ENCODE measurements at regions not wholly inside any gene's neighbourhood (a gene's known extent, or its start where the extent isn't known, plus 50 kb on each side); places are given as distances from the start of the nearest gene placed in this dataset.
"Not testable (repeated sequence)": the region's sequence is repeated elsewhere in the genome, so short reads cannot be mapped to it uniquely, and the experiment has no call there.

DNA sequence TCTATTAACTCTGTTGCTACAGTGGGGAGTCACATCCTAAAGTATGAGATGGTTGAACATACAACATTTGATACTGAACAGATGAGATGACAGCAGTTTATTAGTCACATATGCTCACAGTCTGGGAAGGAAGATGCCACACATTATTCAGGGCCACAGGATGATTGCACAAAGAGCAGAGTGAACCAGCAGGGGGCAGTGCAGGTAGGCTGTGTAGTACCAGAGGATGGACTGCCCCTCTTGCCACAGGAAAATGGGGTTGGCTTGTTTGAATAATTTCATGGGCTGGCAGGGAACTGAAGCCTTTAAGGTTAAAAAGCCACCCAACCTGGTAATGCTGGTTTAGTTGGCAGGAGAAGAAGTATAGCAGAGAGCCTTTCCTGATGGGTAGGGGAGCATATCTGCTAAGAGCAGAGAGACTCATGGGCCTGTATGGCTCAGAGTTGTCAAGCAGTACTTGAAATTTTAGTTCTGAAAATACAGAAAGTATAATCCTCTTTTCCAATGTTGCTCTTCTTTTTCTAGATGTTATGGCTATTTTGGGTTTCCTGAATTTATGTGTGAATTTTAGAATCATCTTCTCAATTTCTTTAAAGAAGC is 180.4 kb upstream of the B3GAT1 start:
- Histone ChIP-seq H3K27me3 (ENCODE audit: control insufficient read depth in 1 of 2, insufficient read depth in 2 of 2, low read length in 2 of 2) (no peaks in the 10 kb centered on the region), H3K9ac (ENCODE audit: low read length in 2 of 2) (no peak overlapping the region), H3K4me3 (ENCODE audit: low read length in 2 of 2) (no peak overlapping the region), H3K9me3 (ENCODE audit: control insufficient read depth in 2 of 2, low read length in 2 of 2) (peaks cover 3 to 4% of the 10 kb centered on the region in 2 donors), H3K36me3 (ENCODE audit: control insufficient read depth in 2 of 2, insufficient read depth in 2 of 2, low read length in 2 of 2) (no peaks in the 10 kb centered on the region), H3K27ac (ENCODE audit: low read length) (no peak overlapping the region), H3K4me1 (ENCODE audit: control insufficient read depth, insufficient read depth, low read length) (no peaks in the 10 kb centered on the region)

DNA sequence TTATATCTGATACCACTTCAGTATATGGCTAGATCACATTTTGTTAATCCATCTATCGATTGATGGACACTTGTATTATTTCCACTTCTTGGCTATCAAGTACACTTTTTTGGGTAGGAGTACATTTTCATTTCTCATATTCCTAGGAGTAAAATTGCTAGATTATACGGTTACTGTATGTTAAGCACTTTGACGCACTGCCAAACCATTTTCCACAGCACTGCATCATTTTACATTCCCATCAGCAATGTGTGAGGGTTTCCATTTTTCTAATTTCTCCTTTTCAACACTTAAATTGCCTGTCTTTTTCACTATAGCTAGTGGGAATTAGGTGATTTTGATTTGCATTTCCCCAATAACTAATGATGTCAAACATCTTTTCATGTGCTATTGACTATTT is 179.3 kb upstream of the B3GAT1 start:
- Histone ChIP-seq H3K9ac (ENCODE audit: low read length in 2 of 2) (no peak overlapping the region), H3K36me3 (ENCODE audit: control insufficient read depth in 2 of 2, insufficient read depth in 2 of 2, low read length in 2 of 2) (no peaks in the 10 kb centered on the region), H3K27ac (ENCODE audit: low read length) (no peak overlapping the region), H3K4me3 (ENCODE audit: low read length in 2 of 2) (no peak overlapping the region), H3K4me1 (ENCODE audit: control insufficient read depth, insufficient read depth, low read length) (no peaks in the 10 kb centered on the region), H3K9me3 (ENCODE audit: control insufficient read depth in 2 of 2, low read length in 2 of 2) (peaks cover 3 to 4% of the 10 kb centered on the region in 2 donors), H3K27me3 (ENCODE audit: control insufficient read depth in 1 of 2, insufficient read depth in 2 of 2, low read length in 2 of 2) (no peaks in the 10 kb centered on the region)

DNA sequence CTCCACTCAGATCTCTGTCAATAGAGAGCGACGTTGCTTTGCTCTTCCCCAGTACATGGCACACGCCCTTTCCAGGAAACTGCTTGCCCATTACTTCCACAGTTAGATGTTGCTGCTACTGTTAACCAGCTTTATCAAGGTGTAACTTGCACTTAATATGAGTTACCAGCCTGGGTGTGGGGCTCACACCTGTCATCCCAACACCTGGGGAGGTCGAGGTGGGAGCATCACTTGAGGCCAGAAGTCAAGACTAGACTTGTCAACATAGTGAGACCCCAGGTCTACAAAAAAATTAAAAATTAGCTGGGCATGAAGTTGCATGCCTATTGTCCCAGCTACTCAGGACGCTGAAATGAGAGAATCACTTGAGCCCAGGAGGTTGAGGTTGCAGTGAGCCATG is 177.1 kb upstream of the B3GAT1 start:
- no peak overlapping the region for H3K27ac ChIP-seq (ENCODE audit: low read length)
- no peak overlapping the region for H3K4me3 ChIP-seq (ENCODE audit: low read length in 2 of 2)
- H3K27me3 ChIP-seq (ENCODE audit: control insufficient read depth in 1 of 2, insufficient read depth in 2 of 2, low read length in 2 of 2): no peaks in the 10 kb centered on the region
- no peak overlapping the region for H3K9ac ChIP-seq (ENCODE audit: low read length in 2 of 2)
- no peaks in the 10 kb centered on the region for H3K36me3 ChIP-seq (ENCODE audit: control insufficient read depth in 2 of 2, insufficient read depth in 2 of 2, low read length in 2 of 2)
- H3K4me1 ChIP-seq (ENCODE audit: control insufficient read depth, insufficient read depth, low read length): peaks cover 7% of the 10 kb centered on the region
- peaks cover 3 to 4% of the 10 kb centered on the region in 2 donors for H3K9me3 ChIP-seq (ENCODE audit: control insufficient read depth in 2 of 2, low read length in 2 of 2)

DNA sequence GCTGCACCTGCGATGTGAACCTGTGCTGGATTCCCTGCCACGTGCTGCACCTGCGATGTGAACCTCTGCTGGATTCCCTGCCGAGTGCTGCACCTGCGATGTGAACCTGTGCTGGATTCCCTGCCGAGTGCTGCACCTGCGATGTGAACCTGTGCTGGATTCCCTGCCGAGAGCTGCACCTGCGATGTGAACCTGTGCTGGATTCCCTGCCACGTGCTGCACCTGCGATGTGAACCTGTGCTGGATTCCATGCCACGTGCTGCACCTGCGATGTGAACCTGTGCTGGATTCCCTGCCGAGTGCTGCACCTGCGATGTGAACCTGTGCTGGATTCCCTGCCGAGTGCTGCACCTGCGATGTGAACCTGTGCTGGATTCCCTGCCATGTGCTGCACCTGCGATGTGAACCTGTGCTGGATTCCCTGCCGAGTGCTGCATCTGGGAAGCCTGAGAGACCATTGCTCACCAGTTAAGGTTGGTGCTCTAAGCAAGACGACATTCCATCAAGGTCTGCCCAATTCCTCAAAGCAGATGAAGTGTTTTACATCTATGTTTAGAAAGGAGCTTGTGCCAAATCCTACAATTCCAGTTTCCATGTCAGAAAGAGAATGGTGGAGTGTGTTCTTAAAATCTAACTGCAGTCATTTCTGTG is 176.5 kb upstream of the B3GAT1 start:
- not testable (repeated sequence) for H3K27me3 ChIP-seq (ENCODE audit: control insufficient read depth in 1 of 2, insufficient read depth in 2 of 2, low read length in 2 of 2); H3K36me3 ChIP-seq (ENCODE audit: control insufficient read depth in 2 of 2, insufficient read depth in 2 of 2, low read length in 2 of 2); H3K9me3 ChIP-seq (ENCODE audit: control insufficient read depth in 2 of 2, low read length in 2 of 2); H3K4me3 ChIP-seq (ENCODE audit: low read length in 2 of 2); H3K9ac ChIP-seq (ENCODE audit: low read length in 2 of 2); H3K27ac ChIP-seq (ENCODE audit: low read length)
- H3K4me1 ChIP-seq (ENCODE audit: control insufficient read depth, insufficient read depth, low read length): peaks cover 12% of the 10 kb centered on the region

DNA sequence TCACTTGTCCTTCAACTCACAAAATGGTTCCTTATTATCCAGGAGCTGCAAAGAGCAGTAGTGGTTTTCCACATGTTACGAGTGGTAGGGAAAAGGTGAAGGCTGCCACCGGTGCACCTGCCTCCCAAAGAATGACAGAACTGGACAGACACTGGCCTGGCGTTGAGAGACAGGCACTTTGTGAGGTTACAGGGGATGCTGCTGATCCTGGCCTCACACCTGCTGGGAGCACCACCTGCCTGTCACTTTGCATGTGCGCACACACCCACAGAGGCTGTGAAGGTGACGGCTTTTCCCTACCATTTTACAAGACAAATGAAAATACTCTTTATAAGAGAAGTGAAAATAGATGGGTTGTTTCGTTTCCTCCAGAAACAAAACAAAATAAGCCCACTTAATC is 175.3 kb upstream of the B3GAT1 start:
- peaks cover 0 to under 1% of the 10 kb centered on the region in 2 donors for H3K9me3 ChIP-seq (ENCODE audit: control insufficient read depth in 2 of 2, low read length in 2 of 2)
- H3K4me3 ChIP-seq (ENCODE audit: low read length in 2 of 2): no peak overlapping the region
- no peak overlapping the region for H3K27ac ChIP-seq (ENCODE audit: low read length)
- H3K9ac ChIP-seq (ENCODE audit: low read length in 2 of 2): no peak overlapping the region
- H3K4me1 ChIP-seq (ENCODE audit: control insufficient read depth, insufficient read depth, low read length): peaks cover 12% of the 10 kb centered on the region
- H3K36me3 ChIP-seq (ENCODE audit: control insufficient read depth in 2 of 2, insufficient read depth in 2 of 2, low read length in 2 of 2): no peaks in the 10 kb centered on the region
- no peaks in the 10 kb centered on the region for H3K27me3 ChIP-seq (ENCODE audit: control insufficient read depth in 1 of 2, insufficient read depth in 2 of 2, low read length in 2 of 2)

DNA sequence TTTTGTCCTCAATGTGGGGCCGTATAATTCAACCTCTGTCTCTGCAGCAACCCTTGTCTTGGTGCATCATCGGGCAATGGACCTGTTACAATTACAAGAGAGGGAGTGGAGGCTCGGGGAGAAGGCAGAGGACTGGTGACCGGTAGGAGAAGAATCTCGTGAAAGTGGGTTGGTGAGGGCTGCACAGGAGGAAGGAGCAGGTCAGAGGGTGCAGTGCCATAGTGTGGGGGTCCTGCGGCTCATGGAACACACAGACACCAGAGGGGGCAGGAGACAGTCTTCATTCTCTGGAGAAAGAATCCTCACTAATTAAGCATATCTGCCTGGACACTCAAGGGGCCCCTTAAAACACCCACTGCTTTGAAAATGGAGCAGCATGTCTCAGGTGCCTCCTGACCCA is 174.7 kb upstream of the B3GAT1 start:
- H3K27ac ChIP-seq (ENCODE audit: low read length): no peak overlapping the region
- no peaks in the 10 kb centered on the region for H3K36me3 ChIP-seq (ENCODE audit: control insufficient read depth in 2 of 2, insufficient read depth in 2 of 2, low read length in 2 of 2)
- H3K27me3 ChIP-seq (ENCODE audit: control insufficient read depth in 1 of 2, insufficient read depth in 2 of 2, low read length in 2 of 2): no peaks in the 10 kb centered on the region
- no peak overlapping the region for H3K4me3 ChIP-seq (ENCODE audit: low read length in 2 of 2)
- peaks cover 14% of the 10 kb centered on the region for H3K4me1 ChIP-seq (ENCODE audit: control insufficient read depth, insufficient read depth, low read length)
- H3K9ac ChIP-seq (ENCODE audit: low read length in 2 of 2): no peak overlapping the region
- H3K9me3 ChIP-seq (ENCODE audit: control insufficient read depth in 2 of 2, low read length in 2 of 2): no peaks in the 10 kb centered on the region

DNA sequence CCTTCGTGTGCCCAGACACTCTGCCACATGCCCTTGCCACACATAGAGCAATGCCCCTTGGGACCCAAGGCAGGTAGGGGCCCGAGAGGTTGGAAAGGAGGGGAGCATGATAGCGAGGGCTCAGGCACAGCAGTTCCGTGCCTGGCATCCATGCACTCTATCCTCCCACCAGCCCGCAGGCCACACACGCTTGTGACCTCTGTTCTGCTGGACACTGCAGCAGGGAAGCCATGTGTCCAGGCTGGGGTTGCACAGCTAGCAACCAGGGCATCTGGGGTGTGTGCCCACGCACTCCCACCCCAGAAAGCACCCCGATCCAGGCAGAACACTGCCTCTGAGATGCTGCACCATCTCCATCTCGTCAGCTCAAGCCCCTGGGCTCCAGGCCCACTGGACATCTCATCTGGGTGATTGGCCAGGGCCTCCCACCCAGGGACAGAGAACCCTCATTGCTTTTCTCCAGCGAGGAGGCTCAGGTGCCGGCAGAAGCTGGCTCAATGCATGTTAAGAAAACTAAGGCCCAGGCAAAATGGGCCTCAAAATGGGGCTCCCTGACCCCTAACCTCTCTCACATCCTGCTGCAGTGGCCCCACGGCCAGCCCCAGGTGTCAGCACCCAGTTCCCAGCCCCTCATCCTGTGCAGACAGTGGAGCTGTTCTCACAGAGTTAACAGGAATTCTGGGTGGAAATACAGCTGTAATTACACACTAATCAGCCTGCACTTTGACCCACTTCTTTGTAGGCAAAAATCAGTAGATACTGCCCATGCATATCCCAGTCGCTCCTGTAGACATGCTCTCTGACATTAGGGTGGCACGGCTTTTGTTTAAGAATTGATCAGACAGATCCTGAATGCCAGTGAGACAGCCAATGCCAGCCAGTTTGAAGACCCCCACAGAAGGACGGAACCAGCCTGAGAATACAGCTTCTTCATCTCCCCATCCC is 173.9 kb upstream of the B3GAT1 start:
- peaks cover 14% of the 10 kb centered on the region for H3K4me1 ChIP-seq (ENCODE audit: control insufficient read depth, insufficient read depth, low read length)
- H3K4me3 ChIP-seq (ENCODE audit: low read length in 2 of 2): no peak overlapping the region
- no peaks in the 10 kb centered on the region for H3K9me3 ChIP-seq (ENCODE audit: control insufficient read depth in 2 of 2, low read length in 2 of 2)
- no peak overlapping the region for H3K9ac ChIP-seq (ENCODE audit: low read length in 2 of 2)
- no peaks in the 10 kb centered on the region for H3K36me3 ChIP-seq (ENCODE audit: control insufficient read depth in 2 of 2, insufficient read depth in 2 of 2, low read length in 2 of 2)
- no peak overlapping the region for H3K27ac ChIP-seq (ENCODE audit: low read length)
- no peaks in the 10 kb centered on the region for H3K27me3 ChIP-seq (ENCODE audit: control insufficient read depth in 1 of 2, insufficient read depth in 2 of 2, low read length in 2 of 2)

DNA sequence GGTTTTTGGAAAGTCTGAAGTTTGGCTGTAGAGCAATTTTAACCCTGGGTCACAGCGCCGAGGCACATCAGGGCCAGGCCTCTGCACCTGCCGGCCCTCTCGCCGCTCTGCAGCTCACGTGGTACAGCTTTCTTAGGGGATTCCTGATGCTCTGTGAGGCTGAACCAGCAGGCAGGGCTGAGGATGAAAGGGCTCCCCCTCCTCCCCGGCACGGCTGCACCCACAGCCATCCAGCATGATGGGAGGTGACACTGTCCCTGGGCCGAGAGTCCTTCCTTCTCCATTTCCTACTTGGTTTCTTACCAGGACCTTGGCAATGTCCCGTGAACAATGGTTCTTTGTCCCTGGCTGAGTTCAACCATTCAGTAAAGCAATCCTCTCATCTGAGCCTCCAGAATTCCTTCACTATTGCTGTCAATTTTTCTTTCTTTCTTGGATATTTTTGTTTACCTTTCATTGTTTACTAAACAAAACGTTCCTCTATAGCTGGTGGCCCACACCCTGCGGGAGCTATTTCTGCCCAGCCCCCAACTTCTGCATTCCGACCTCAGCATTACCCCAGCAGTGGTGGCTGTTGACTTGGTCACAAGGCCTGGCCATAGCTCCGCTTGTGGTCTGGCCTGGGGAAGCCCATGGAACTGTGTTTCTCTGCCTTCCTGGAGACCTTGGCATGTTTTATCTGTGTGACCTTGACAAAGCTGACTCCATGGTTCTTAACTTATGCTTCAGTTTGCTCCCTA is 172.8 kb upstream of the B3GAT1 start:
- H3K9ac ChIP-seq (ENCODE audit: low read length in 2 of 2): no peak overlapping the region
- H3K4me3 ChIP-seq (ENCODE audit: low read length in 2 of 2): no peak overlapping the region
- peaks cover 14% of the 10 kb centered on the region for H3K4me1 ChIP-seq (ENCODE audit: control insufficient read depth, insufficient read depth, low read length)
- no peaks in the 10 kb centered on the region for H3K27me3 ChIP-seq (ENCODE audit: control insufficient read depth in 1 of 2, insufficient read depth in 2 of 2, low read length in 2 of 2)
- H3K36me3 ChIP-seq (ENCODE audit: control insufficient read depth in 2 of 2, insufficient read depth in 2 of 2, low read length in 2 of 2): no peaks in the 10 kb centered on the region
- no peak overlapping the region for H3K27ac ChIP-seq (ENCODE audit: low read length)
- H3K9me3 ChIP-seq (ENCODE audit: control insufficient read depth in 2 of 2, low read length in 2 of 2): no peaks in the 10 kb centered on the region

DNA sequence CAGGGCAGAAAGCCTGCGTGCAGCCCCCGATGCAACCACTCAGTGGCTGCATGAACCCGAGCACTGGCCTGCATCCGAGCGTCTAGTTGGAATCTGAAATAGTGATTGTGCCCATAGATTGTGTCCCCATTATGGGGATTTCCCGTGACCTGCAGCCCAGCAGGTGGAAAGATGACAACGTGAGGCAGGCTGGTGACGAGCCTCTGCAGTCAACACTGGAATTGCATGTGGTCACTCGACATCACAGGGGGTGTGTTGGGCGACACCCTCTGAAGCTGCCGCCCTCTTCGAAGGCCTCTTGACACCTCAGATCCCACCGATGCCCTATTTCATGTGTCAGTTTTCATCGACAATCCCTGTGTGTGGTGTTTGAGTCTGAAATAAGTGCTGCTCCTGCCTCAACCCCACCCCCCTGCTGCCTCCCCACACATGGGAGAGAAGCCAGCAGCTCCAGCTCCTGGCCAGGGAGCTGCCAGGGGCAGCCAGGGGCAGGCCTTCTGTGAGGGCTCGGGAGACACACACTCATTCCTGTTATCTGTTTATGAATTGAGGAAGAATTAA is 172.0 kb upstream of the B3GAT1 start:
- Histone ChIP-seq H3K9me3 (ENCODE audit: control insufficient read depth in 2 of 2, low read length in 2 of 2) (no peaks in the 10 kb centered on the region), H3K27ac (ENCODE audit: low read length) (no peak overlapping the region), H3K27me3 (ENCODE audit: control insufficient read depth in 1 of 2, insufficient read depth in 2 of 2, low read length in 2 of 2) (no peaks in the 10 kb centered on the region), H3K4me1 (ENCODE audit: control insufficient read depth, insufficient read depth, low read length) (peaks cover 14% of the 10 kb centered on the region), H3K36me3 (ENCODE audit: control insufficient read depth in 2 of 2, insufficient read depth in 2 of 2, low read length in 2 of 2) (no peaks in the 10 kb centered on the region), H3K4me3 (ENCODE audit: low read length in 2 of 2) (no peak overlapping the region), H3K9ac (ENCODE audit: low read length in 2 of 2) (no peak overlapping the region)

DNA sequence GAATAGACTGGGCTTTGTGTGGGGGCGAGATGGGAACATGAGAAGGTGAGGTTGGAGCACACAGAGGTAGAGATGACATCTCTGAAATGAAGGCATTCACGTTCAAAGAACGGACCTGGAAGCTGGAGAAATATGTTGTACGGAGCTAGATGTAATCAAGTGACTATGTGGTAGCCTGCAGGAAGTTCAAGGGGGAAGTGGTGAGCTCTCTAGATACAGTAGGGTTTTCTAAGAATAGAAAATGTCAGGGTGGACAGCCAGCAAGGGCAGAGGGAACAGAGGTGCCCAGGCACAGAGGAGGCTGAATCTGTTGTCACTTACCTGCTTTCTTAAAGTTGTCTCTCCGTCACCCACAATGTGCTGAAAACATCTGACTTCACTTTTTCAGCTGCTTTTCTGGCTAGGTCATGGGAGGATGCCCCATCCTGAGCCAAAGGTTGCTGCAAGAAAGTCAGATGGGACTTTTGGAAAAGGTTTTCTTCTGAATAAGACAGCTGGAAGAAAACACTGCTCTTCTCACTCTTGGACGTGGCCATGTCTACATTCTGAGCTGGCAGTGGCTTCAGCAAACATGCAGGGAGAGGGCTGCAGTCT is 171.5 kb upstream of the B3GAT1 start:
- Histone ChIP-seq H3K9ac (ENCODE audit: low read length in 2 of 2) (no peak overlapping the region), H3K4me1 (ENCODE audit: control insufficient read depth, insufficient read depth, low read length) (peaks cover 14% of the 10 kb centered on the region), H3K36me3 (ENCODE audit: control insufficient read depth in 2 of 2, insufficient read depth in 2 of 2, low read length in 2 of 2) (no peaks in the 10 kb centered on the region), H3K27me3 (ENCODE audit: control insufficient read depth in 1 of 2, insufficient read depth in 2 of 2, low read length in 2 of 2) (no peaks in the 10 kb centered on the region), H3K4me3 (ENCODE audit: low read length in 2 of 2) (no peak overlapping the region), H3K9me3 (ENCODE audit: control insufficient read depth in 2 of 2, low read length in 2 of 2) (no peaks in the 10 kb centered on the region), H3K27ac (ENCODE audit: low read length) (no peak overlapping the region)

All from stomach smooth muscle (tissue), 2 donors.